WI38 (cell line): ENCODE measurements at regions not wholly inside any gene's neighbourhood (a gene's known extent, or its start where the extent isn't known, plus 50 kb on each side); places are given as distances from the start of the nearest gene placed in this dataset.
A peak's percentile ranks its signal among the peaks of the same experiment; 100 is the strongest.

Experiments
- H3K4me3 ChIP-seq: 2 replicates; pipeline ENCODE4 v1.5.1; 2011; ENCODE audit warnings: low read depth, mild to moderate bottlenecking, control low read depth, low read length
- CTCF ChIP-seq: IDR thresholded peaks from 2 replicates; pipeline ENCODE4 v1.5.1; 2012; ENCODE audit warnings: low read depth, mild to moderate bottlenecking, control low read depth, low read length

DNA sequence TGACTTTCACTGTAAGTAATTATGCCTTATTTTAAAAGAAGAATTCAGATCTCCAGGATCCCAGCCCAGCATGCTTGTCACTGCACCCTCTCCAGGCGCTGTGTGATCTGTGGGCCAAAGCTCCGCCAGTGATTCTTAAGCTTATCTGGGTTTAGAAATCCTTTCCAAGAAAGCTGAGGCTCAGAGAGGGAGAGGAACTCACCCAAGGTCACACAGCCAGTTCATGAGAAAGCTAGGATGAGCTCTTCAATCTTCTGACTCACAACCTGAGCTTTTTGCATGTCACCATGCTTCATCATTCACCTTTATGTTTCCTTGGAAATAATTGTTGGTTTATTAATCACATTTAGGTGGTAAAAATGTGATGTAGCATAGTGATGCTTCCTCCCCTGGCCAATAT lies 136.6 kb upstream of the HAND1 start:
- TF ChIP-seq CTCF = no peak
- no peak overlapping the region for H3K4me3 ChIP-seq

DNA sequence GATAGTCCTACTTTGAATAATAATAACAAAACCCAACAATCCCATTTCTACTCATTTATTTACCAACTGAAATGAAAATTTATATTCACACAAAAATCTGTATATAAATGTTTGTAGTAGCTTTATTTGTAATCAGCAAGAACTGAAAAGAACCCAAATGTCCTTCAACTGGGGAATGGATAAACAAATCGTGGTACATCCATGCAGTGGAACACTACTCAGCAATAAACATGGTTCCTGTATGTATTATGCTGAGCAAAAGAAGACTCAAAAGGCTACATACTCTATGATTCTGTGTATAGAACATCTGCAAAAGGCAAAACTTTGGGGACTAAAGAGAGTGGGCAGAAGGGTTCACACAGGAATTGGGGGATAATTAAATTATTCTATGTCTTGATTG lies 136.1 kb upstream of the HAND1 start:
- H3K4me3 ChIP-seq = no peak overlapping the region
- no peak for TF ChIP-seq CTCF

DNA sequence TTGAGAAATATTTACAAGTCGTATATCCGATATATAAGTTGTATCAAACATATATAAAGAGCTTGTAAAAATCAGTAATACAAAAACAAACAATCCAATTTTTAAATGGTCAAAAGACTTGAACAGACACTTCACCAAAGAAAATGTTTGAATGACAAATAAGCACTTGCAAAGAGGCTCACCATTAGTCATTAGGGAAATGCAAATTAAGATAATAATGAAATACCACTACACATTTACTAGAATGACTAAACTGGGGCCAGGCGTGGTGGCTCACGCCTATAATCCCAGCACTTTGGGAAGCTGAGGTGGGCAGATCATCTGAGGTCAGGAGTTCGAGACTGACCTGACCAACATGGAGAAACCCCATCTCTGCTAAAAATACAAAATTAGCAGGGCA lies 134.6 kb upstream of the HAND1 start:
- no peak overlapping the region for H3K4me3 ChIP-seq
- no peak for TF ChIP-seq CTCF

- no peak for TF ChIP-seq CTCF
- H3K4me3 ChIP-seq = no peak overlapping the region
Measured at GRCh38 chr5:154611341-154611767, 133.3 kb upstream of the HAND1 start.

DNA sequence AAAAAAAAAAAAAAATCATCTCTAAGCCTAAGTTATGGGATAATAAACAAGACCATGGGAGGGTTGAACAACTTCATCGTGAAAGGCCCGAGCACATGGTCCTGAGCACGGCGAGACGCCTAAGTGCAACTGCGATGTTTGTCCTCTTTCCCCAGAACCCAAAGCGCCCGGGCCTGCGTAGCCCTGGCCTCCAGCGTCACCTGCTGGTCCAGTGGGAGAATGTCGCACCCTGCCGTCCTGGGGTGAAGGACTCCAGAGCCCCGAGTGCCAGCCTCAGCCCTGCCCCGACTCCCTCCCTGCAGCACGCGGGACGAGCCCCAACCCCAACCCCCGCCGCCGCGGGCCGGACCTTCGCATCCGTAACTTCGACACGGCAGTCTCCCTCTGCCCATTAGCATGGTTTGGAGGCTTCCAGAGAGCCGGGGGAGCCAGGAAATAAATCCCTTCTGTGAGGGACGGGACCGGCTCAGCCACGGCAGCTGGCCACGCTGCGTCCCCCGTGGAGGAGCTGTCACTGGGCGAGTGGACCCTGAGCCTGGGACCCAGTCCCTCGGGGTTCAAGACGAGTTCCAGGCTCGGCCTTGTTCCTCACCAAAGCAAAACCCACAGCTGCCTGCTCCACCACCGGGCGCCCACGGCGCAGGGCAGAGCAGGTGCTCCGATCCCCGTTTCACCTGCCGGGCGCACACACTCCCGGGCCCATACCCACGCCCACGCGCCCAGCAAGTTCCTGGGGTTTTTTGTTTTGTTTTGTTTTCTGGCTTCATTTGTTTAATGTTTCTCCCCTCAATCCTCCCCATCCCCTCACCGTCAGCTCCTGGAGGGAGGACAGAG lies 132.5 kb upstream of the HAND1 start:
- peak overlapping the region; percentile 34 for H3K4me3 ChIP-seq
- peak; percentile 93 for TF ChIP-seq CTCF

DNA sequence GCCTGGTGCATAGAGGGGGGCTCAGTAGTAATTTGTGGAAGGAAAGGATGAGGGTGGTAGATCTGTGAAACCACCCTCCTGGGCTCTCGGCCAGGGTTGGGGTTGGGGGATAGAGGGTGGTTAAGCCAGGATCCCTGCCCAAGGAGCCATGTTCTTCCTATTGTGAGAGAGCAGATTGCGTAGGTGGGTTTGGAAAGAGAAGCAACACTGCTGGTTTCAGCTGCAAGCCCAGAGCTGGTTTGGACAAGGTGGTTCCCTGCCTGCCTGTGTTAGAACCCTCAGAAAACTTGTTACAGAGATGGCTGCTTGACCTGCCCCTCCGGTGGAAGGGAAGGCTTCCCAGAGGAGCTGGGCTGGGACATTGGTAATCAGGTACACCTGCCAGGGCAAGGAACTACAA lies 131.2 kb upstream of the HAND1 start:
- H3K4me3 ChIP-seq = no peak overlapping the region
- no peak for TF ChIP-seq CTCF

- no peak for TF ChIP-seq CTCF
Measured at GRCh38 chr5:154608531-154609011, 130.5 kb upstream of the HAND1 start.

More at GRCh38 chr5:154608531-154609011, 130.5 kb upstream of the HAND1 start:
- H3K4me3 ChIP-seq = no peak overlapping the region
